ENCODE measurements at regions not wholly inside any gene's neighbourhood (a gene's known extent, or its start where the extent isn't known, plus 50 kb on each side); places are given as distances from the start of the nearest gene placed in this dataset.

DNA sequence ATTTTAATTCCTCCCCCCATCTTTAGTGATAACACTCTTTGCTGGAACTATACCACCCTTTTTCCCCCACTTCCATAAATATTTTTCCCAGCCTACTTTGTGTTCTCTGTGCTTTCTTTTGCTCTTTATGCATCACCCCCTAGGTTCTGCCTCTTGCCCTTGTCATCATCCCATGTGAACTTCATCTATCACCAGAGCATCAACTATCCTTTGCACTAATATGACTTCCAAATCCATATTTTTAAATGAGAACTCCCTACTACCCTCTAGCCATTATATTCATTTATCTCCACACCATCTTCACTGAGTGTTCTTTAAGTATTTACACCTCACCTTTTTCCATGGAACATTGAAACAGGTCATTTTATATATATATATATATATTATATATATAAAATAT is 452.7 kb downstream of the FOXO1 start:
- Histone ChIP-seq H3K36me3 (ENCODE audit: control insufficient read depth, insufficient read depth, low read length) (no peaks in the 10 kb centered on the region), H3K4me3 (no peak overlapping the region)

DNA sequence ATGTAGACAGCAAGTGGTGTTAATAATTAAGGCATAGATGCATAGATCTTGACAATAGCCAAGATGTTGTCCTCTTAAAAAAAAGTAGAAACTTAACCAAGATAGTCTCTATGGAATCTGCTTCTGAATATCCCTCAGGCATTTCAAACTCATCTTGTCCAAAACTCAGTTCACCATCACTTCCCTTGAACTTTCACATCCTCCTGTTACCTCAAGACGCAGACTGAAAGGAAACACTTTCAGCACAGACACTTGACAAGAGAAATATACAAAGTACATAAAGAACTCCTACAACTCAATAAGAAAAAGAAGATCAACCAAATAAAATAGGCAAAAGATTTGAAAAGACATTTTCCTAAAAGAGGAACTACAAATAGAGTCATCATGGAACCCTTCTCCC is 451.1 kb downstream of the FOXO1 start:
- H3K9ac ChIP-seq (ENCODE audit: insufficient read depth in 1 of 2, low read depth in 2 of 2, low read length in 2 of 2): no peak overlapping the region
- no peaks in the 10 kb centered on the region for H3K9me3 ChIP-seq (replicated peaks; ENCODE audit: control insufficient read depth, insufficient read depth, low read depth, low read length)
- DNase-seq (ENCODE audit: extremely low read depth in 1 of 4, low spot score in 3 of 4) (no peak), FAIRE-seq (no peak), ATAC-seq (no peak)
- ChIA-PET CTCF (ENCODE audit: low intra/inter-chr PET ratio) (no interaction called here), POLR2A (no interaction called here)
- intact Hi-C loops (cut with micrococcal nuclease): no loop called here
- no peaks in the 10 kb centered on the region for H3K4me1 ChIP-seq (replicated peaks in 1 of 2; ENCODE audit: control insufficient read depth in 2 of 2, insufficient read depth in 2 of 2, low read length in 2 of 2)
- no peaks in the 10 kb centered on the region for H3K9me1 ChIP-seq (ENCODE audit: control insufficient read depth, insufficient read depth, low read length)
- no peak overlapping the region for H3K4me2 ChIP-seq (ENCODE audit: insufficient read depth, low read length)
- in situ Hi-C loops (cut with MboI): no loop called here
- H3K36me3 ChIP-seq (ENCODE audit: control insufficient read depth, insufficient read depth, low read length): no peaks in the 10 kb centered on the region
- 0% methylated on average over 1 of the region's 1 CpG for WGBS (ENCODE audit: insufficient coverage, low coverage, missing lambda C conversion rate)
- no peak overlapping the region for H2AFZ ChIP-seq (ENCODE audit: low read depth, low read length)
- H3K4me3 ChIP-seq: no peak overlapping the region
- no peaks in the 10 kb centered on the region for H4K20me1 ChIP-seq (replicated peaks; ENCODE audit: control insufficient read depth, insufficient read depth, low read length)
- BruUV-seq (replicated peaks): no TSS peak
- no peaks in the 10 kb centered on the region for H3K79me2 ChIP-seq (ENCODE audit: control insufficient read depth, insufficient read depth, low read length)
- peaks cover 0 to 6% of the 10 kb centered on the region in 2 experiments; a peak in 1 of 5 replicates for H3K27me3 ChIP-seq (ENCODE audit: control insufficient read depth in 2 of 2, insufficient read depth in 2 of 2, low read length in 2 of 2)
- TF ChIP-seq SREBF1 (IDR thresholded peaks at IDR 0.05; ENCODE audit: borderline replicate concordance, low read depth, low read length) (no peak), ZNF124 (CRISPR knock-in tag; IDR thresholded peaks at IDR 0.05) (no peak), MAZ (CRISPR knock-in tag; conservative IDR thresholded peaks at IDR 0.05 in 1 of 2, IDR thresholded peaks at IDR 0.05 in 1 of 2) (no peak), SUPT5H (IDR thresholded peaks at IDR 0.05) (no peak), ZKSCAN3 (CRISPR knock-in tag; IDR thresholded peaks at IDR 0.05) (no peak), RBM17 (IDR thresholded peaks at IDR 0.05; ENCODE audit: borderline replicate concordance, low read depth, low read length) (no peak), EZH2 (IDR thresholded peaks at IDR 0.05; ENCODE audit: borderline replicate concordance, low read depth, low read length) (no peak), E2F3 (CRISPR knock-in tag; IDR thresholded peaks at IDR 0.05) (no peak), SREBF2 (CRISPR knock-in tag; IDR thresholded peaks at IDR 0.05) (no peak)
- TF ChIP-seq, protein P1, sequence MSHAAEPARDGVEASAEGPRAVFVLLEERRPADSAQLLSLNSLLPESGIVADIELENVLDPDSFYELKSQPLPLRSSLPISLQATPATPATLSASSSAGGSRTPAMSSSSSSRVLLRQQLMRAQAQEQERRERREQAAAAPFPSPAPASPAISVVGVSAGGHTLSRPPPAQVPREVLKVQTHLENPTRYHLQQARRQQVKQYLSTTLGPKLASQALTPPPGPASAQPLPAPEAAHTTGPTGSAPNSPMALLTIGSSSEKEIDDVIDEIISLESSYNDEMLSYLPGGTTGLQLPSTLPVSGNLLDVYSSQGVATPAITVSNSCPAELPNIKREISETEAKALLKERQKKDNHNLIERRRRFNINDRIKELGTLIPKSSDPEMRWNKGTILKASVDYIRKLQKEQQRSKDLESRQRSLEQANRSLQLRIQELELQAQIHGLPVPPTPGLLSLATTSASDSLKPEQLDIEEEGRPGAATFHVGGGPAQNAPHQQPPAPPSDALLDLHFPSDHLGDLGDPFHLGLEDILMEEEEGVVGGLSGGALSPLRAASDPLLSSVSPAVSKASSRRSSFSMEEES (CRISPR knock-in tag; IDR thresholded peaks at IDR 0.05): no peak
- TF ChIP-seq, protein P2, sequence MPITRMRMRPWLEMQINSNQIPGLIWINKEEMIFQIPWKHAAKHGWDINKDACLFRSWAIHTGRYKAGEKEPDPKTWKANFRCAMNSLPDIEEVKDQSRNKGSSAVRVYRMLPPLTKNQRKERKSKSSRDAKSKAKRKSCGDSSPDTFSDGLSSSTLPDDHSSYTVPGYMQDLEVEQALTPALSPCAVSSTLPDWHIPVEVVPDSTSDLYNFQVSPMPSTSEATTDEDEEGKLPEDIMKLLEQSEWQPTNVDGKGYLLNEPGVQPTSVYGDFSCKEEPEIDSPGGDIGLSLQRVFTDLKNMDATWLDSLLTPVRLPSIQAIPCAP (CRISPR knock-in tag; IDR thresholded peaks at IDR 0.05; ENCODE audit: borderline replicate concordance): no peak
- TF ChIP-seq, protein P3, sequence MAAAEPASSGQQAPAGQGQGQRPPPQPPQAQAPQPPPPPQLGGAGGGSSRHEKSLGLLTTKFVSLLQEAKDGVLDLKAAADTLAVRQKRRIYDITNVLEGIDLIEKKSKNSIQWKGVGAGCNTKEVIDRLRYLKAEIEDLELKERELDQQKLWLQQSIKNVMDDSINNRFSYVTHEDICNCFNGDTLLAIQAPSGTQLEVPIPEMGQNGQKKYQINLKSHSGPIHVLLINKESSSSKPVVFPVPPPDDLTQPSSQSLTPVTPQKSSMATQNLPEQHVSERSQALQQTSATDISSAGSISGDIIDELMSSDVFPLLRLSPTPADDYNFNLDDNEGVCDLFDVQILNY (CRISPR knock-in tag; IDR thresholded peaks at IDR 0.05): no peak
- no peak overlapping the region for H3K27ac ChIP-seq (ENCODE audit: extremely low read depth, low read depth, low read length)

More for the DNA sequence above, 452.7 kb downstream of the FOXO1 start:
- TF ChIP-seq TRIM28 (IDR thresholded peaks at IDR 0.05) (no peak), MXI1 (IDR thresholded peaks at IDR 0.05; ENCODE audit: low read depth, low read length) (no peak)
- BruUV-seq (replicated peaks): no TSS peak
- POLR2A ChIA-PET: no interaction called here
- H3K79me2 ChIP-seq (ENCODE audit: control insufficient read depth, insufficient read depth, low read length): no peaks in the 10 kb centered on the region
- no peaks in the 10 kb centered on the region for H4K20me1 ChIP-seq (replicated peaks; ENCODE audit: control insufficient read depth, insufficient read depth, low read length)
- no peaks in the 10 kb centered on the region for H3K4me1 ChIP-seq (replicated peaks in 1 of 2; ENCODE audit: control insufficient read depth in 2 of 2, insufficient read depth in 2 of 2, low read length in 2 of 2)
- H3K27me3 ChIP-seq (ENCODE audit: control insufficient read depth in 2 of 2, insufficient read depth in 2 of 2, low read length in 2 of 2): no peaks in the 10 kb centered on the region
- H3K4me2 ChIP-seq (ENCODE audit: insufficient read depth, low read length): no peak overlapping the region
- no peak overlapping the region for H2AFZ ChIP-seq (ENCODE audit: low read depth, low read length)
- no peak overlapping the region for H3K27ac ChIP-seq (ENCODE audit: extremely low read depth, low read depth, low read length)
- no peaks in the 10 kb centered on the region for H3K9me3 ChIP-seq (replicated peaks; ENCODE audit: control insufficient read depth, insufficient read depth, low read depth, low read length)
- in situ Hi-C loops (cut with MboI): no loop called here
- FAIRE-seq (no peak), DNase-seq (ENCODE audit: extremely low read depth in 1 of 4, low spot score in 3 of 4) (no peak), ATAC-seq (no peak)
- CTCF ChIA-PET (ENCODE audit: low intra/inter-chr PET ratio): no interaction called here
- no peak overlapping the region for H3K9ac ChIP-seq (ENCODE audit: insufficient read depth in 1 of 2, low read depth in 2 of 2, low read length in 2 of 2)
- intact Hi-C loops (cut with micrococcal nuclease): no loop called here
- H3K9me1 ChIP-seq (ENCODE audit: control insufficient read depth, insufficient read depth, low read length): no peaks in the 10 kb centered on the region
